CD4-positive, alpha-beta T cell treated with Interleukin-15 for 1 hour (primary cell): ENCODE measurements at regions not wholly inside any gene's neighbourhood (a gene's known extent, or its start where the extent isn't known, plus 50 kb on each side); places are given as distances from the start of the nearest gene placed in this dataset.
A peak's percentile ranks its signal among the peaks of the same experiment; 100 is the strongest.

Experiments
- DNase-seq: peaks from one replicate; pipeline ENCODE4 v3.0.0-alpha.2; 2020

GRCh38 chr16:87058728-87059250 lies 258.4 kb downstream of the C16orf95 start:
- no peak for DNase-seq

DNA sequence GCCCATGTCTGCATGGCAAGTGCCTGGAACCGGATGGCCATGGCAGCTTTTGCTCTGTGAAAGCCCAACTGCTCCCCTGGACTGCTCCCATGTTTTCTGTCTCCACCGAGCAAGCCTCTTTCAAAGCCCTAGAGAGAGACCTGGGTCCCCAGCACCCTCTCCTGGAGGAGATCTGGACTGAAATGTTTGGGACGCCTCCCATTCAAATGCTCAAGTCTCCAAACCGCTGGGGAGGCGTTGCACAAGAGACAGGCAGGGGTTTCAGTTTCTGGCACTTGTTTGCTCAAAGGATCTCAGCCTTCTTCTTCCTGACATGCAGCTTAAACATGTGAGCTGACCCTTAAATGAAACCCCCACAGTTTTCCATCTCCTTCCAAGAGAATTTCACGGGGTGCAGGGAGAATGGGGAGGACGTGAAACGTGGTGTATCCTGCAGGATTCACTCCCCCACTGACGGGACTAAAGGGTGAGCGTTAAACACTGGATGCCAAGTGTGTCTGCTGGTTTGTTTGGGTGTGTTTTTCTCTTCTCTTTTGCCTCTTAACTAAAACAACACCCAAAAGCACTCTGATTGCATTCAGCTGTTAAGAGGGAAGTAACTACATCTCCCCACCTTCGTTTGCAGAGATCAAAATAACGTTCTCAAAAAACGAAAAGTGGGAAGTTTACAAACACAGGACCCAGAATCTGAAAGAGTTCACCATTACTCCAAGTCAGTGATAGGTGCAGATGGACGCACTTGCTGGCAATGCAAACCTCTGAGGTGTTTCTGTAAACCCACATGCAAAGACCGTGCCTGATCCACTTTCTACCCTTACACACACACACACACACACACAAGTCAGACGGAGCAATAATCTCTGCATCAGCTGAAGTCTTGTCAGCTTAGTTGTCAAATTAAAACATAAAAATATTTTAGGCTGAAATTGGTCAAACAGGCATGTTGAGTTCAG lies 256.9 kb downstream of the C16orf95 start:
- no peak for DNase-seq

GRCh38 chr16:87061243-87061920 lies 255.8 kb downstream of the C16orf95 start:
- DNase-seq: no peak

DNA sequence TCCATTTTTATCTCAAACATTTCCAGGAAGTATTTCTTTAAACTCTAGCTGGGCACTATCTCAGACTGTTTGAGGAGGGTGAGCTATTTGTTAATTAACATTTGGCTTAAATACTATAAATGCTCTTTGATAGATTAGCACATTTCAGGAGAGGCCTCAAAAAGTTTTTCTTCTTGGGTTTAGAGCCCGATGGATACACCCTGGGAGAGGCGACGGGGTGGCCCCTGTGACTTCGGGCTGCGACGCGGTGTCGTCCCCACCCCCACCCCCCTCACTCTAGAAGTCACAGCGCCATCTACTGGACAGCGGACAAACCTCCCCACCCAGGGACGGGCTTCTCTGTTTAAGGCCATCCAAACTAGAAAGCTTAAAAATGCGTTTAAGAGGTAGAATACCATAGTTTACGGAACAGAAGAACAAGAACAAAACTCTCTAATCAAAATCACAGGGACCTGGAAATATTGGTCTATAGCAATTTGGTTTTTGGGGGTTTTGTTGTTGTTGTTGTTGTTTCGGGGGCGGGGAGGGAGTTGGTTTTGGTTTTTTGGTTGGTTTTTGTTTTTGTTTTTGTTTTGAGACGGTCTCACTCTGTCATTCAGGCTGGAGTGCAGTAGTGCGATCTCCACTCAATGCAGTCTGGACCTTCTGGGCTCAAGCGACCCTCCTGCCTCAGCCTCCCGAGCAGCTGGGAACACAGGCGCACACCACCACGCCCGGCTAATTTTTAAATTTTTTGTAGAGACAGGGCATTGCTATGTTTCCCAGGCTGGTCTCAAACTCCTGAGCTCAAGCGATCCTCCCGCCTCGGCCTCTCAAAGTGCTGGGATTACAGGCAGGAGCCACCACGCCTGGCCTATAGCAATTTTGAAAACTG lies 254.4 kb downstream of the C16orf95 start:
- no peak for DNase-seq

DNA sequence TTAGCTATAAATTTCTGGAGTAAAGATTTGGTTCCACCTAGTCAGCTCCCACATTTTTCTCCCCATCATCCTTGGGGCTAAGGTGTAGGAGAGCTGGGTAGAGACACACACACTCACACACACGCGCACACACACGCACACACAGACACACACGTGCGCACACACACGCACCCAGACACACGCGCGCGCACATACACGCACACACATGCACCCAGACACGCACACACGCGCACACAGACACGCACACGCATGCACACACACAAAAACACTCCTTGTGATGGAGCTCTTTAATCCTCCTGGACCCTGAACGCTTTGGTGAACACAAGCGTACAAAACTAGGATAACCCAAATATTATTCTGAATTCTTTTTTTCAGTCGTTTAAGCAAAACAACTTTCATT lies 253.6 kb downstream of the C16orf95 start:
- no peak for DNase-seq

GRCh38 chr16:87064731-87065445 lies 252.3 kb downstream of the C16orf95 start:
- DNase-seq: no peak

DNA sequence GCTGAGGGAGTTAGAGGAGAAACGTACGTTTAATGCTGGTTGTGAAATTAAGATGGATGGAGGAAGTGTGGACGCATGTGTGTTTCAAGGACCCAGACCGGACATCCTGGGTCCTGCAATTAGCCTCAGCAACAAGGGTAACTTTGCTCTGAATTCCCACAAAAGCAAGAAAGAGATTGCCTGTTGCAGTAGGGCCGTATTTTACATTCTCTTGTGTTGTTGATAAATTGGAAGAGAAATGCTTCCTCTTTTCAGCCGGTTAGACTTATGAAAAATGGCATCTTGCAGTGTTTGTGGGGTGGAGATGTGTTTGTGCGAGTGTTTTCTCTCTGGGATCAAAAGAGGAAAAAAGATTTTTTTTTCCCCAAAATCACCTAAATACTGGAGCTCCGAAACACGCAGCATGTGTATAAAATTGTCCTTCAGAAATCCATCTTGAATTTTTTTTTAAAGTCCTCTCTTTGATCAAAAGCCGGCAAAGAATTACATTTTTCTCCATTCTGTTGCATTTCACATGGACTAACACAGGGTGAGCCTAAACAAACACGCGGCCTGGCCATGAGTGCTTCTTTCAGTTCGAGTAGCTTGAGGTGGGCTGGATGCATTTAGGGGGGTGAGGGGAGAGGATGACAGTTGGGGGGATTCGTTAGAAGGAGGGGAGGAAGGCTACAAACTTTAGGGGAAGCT lies 251.6 kb downstream of the C16orf95 start:
- no peak for DNase-seq

GRCh38 chr16:87066133-87067002 lies 250.8 kb downstream of the C16orf95 start:
- DNase-seq: no peak

- DNase-seq: no peak
Observed at GRCh38 chr16:87067003-87067556, 250.1 kb downstream of the C16orf95 start.

DNA sequence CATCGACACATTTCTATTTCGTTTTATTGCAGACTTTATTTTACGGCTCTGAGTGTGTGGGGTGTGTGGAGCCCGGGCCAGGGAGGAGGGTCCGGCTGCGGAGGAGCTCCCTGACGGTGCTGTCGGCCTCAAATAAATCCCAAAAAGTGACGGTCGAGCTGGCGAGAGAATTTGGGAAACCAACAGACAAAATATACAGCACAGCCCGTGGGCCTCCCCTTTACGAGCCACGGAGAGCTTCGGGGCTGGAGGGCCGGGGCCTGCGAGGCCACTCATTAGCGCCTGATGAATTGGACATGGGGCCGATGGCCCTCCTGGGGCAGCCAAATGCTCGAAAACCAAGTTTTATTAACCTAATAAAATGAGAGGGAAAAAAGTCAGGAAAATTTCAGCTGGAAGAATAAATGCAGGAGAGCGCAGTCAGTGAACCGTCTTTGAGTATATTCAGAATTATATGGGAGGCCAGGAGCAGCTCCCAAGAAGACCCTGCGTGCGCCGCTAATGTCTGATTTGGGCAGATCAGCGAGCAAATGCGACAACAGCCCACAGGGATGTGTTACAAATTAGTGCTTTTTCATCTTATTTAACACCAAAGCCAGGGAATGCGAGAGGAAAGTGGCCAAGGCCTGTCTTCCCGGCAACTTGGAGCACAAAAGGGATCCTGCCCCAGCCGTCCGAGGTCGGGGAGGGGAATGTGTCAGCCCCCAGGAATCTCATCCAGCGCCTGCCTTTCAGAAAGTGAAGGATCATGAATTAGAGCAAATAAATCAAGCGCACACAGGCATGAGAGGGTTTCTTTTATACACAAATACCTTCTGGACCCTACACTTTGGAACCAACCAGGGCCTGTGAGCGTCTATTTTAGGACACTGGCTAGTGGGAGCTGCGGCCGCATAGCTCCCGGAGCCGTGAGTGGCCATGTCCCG lies 249.1 kb downstream of the C16orf95 start:
- no peak for DNase-seq

DNA sequence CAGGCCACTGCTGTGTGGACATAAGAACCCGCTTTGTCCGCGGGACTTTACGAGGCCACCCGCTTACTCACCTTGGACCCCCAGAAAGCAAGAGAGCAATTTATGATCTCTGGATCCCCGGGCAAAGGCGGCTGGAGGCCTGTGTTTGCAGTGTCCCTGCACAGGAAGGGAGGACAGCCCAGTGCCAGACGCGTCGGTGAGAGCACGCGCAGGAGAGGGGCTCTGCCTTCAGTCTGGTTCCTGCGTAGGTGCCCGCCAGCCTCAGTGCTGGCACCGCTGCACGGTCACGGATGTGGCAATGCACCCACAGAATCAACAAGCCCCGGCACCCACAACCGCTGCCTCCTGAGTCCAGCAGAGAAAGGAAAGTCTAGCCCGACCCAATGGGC lies 248.4 kb downstream of the C16orf95 start:
- DNase-seq: no peak

GRCh38 chr16:87070657-87071056 lies 246.5 kb downstream of the C16orf95 start:
- DNase-seq: no peak

DNA sequence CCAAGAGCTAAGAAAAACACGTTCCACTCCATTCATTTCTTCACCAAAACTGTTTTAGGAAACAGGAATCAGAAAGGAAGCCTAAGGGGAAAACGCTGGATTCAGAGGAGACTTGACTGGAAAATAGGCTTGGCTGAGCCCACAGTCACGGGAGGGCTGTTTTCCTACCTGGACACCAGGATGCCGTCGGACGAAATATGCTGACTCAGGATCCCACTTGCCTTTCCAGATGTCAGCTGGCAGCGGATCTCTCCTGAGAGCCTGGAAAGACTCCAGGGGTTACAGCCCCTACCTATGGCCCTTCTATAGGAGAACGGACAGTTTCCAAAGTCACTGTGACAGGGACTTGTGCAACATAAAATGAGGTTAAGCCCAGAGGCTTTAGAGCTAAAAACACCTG lies 245.1 kb downstream of the C16orf95 start:
- no peak for DNase-seq

GRCh38 chr16:87074641-87075318 lies 242.4 kb downstream of the C16orf95 start:
- peak; percentile 35 for DNase-seq

- no peak for DNase-seq
Observed at GRCh38 chr16:87075319-87075860, 241.8 kb downstream of the C16orf95 start.

DNA sequence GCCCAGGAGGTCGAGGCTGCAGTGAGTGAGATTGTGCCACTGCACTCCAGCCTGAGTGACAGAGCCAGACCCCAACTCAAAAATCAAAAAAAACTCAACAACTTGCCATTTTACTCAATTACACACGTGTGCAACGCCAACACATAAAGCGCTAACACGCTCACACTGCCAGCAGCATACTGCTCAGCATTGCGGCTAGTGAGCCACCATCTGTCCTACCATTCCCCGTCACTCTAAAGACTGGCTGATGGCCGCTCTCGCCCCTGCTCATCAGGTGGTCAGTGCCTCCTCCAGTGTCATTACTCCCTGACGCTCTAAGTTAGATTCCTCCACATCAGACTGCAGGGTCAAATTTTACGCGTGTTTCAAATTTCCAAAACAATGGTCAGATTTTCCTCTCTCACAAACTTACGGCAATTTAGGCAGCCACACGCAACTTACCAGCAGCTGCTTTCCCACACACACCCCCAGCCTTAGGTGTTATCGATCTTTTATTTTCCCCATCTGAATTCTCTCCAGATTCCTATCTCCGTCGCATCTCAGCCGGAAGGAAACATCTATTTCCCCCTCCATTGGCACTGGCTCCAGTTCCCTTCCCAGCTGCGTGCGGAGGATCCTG lies 240.8 kb downstream of the C16orf95 start:
- no peak for DNase-seq

- DNase-seq: peak; percentile 39
Observed at GRCh38 chr16:87076950-87077749, 240.0 kb downstream of the C16orf95 start.
